A549 (cell line): ENCODE measurements at regions not wholly inside any gene's neighbourhood (a gene's known extent, or its start where the extent isn't known, plus 50 kb on each side); places are given as distances from the start of the nearest gene placed in this dataset.

ENCODE experiments used
- ATAC-seq, 2 experiments: fragments of 200-7000 bp in 1 of 2; fragments of >200 bp in 1 of 2; cut with Nextera tagmentation in 1 of 2; cut with Tn5 transposase in 1 of 2; 3 replicates each; pipeline versions ENCODE4 v1.8.0 to v1.9.1; 2018 to 2020; ENCODE audit warnings: mild to moderate bottlenecking in 1 of 2, moderate library complexity in 1 of 2
- CTCF ChIA-PET: fragments of 300-600 bp; sonication (Branson Sonifier 250); formaldehyde crosslinking; extraction: SDS; loops from one replicate; lab custom pipeline; 2021; ENCODE audit warnings: antibody characterized with exemption, inconsistent platforms; lab: Yijun Ruan, JAX
- POLR2A ChIA-PET: fragments of 350-600 bp; formaldehyde crosslinking; extraction: SDS; loops from one replicate; lab custom pipeline; 2021; ENCODE audit warnings: antibody characterized with exemption, inconsistent platforms; lab: Yijun Ruan, JAX
- DNase-seq, 2 experiments: peaks; one replicate each; pipeline versions ENCODE4 v3.0.0 to v3.0.0-alpha.2; 2011 to 2016; ENCODE audit warnings: low read depth in 1 of 2, low spot score in 1 of 2
- FAIRE-seq: peaks from 2 replicates; lab custom pipeline; 2011; peaks lifted over from hg19 to GRCh38; lab: Jason Lieb, UNC
- H3K27ac ChIP-seq, 2 experiments: fragments of >200 bp; sonication (Bioruptor Twin); formaldehyde crosslinking; 3 replicates each; pipeline ENCODE4 v1.5.1; 2016 to 2017
- H3K4me1 ChIP-seq: fragments of >200 bp; sonication (Bioruptor Twin); formaldehyde crosslinking; 3 replicates; pipeline ENCODE4 v1.6.1; 2016
- H3K4me2 ChIP-seq: fragments of >200 bp; sonication (Bioruptor Twin); formaldehyde crosslinking; 3 replicates; pipeline ENCODE4 v1.6.1; 2016
- H3K4me3 ChIP-seq: fragments of >200 bp; sonication (Bioruptor Twin); formaldehyde crosslinking; 3 replicates; pipeline ENCODE4 v1.5.1; 2016
- H3K9me3 ChIP-seq: fragments of >200 bp; sonication (Bioruptor Twin); formaldehyde crosslinking; 3 replicates; pipeline ENCODE4 v1.6.1; 2016
- EHMT2 ChIP-seq: fragments of 200-600 bp; sonication (generic); IDR thresholded peaks from 2 replicates; pipeline ENCODE4 v1.6.1; 2016; ENCODE audit warnings: antibody characterized with exemption, low read depth, mild to moderate bottlenecking, moderate library complexity
- HOXA7 ChIP-seq: fragments of 250-450 bp; sonication (Bioruptor Pico); IDR thresholded peaks from 2 replicates; pipeline ENCODE4 v1.5.0; 2020; ENCODE audit warnings: mild to moderate bottlenecking, moderate library complexity
- JUN ChIP-seq, 2 experiments: fragments of >200 bp; sonication (Bioruptor Twin); formaldehyde crosslinking; IDR thresholded peaks; 2 replicates in 1 of 2; 3 replicates in 1 of 2; pipeline ENCODE4 v1.6.1; 2016 to 2017
- JUNB ChIP-seq: fragments of >200 bp; sonication (Bioruptor Twin); formaldehyde crosslinking; IDR thresholded peaks from 2 replicates; pipeline ENCODE4 v1.6.1; 2016
- MAFK ChIP-seq: fragments of 450-650 bp; IDR thresholded peaks from 2 replicates; pipeline ENCODE4 v1.6.1; 2014; ENCODE audit not compliant: partially characterized antibody
- MAX ChIP-seq: IDR thresholded peaks from 2 replicates; pipeline ENCODE4 v1.6.1; 2012
- NFE2L2 ChIP-seq: fragments of 150-350 bp; conservative IDR thresholded peaks from 2 replicates; pipeline ENCODE4 v1.6.1; 2014; ENCODE audit warnings: low read length
- NPAS2 ChIP-seq: fragments of 250-450 bp; sonication (Bioruptor Pico); IDR thresholded peaks from 2 replicates; pipeline ENCODE4 v1.8.0; 2022; ENCODE audit warnings: mild to moderate bottlenecking, moderate library complexity, borderline replicate concordance
- POLR2AphosphoS2 ChIP-seq: conservative IDR thresholded peaks from 2 replicates; pipeline ENCODE4 v1.6.1; 2012; ENCODE audit warnings: low read length, improper control_type of control experiment, inconsistent platforms
- RAD21 ChIP-seq, 2 experiments: fragments of >200 bp in 1 of 2; sonication (Bioruptor Twin) in 1 of 2; formaldehyde crosslinking in 1 of 2; IDR thresholded peaks in 1 of 2; conservative IDR thresholded peaks in 1 of 2; 2 replicates in 1 of 2; 3 replicates in 1 of 2; pipeline ENCODE4 v1.6.1; 2012 to 2018; ENCODE audit warnings: inconsistent platforms in 1 of 2
- RARB ChIP-seq: fragments of 250-450 bp; sonication (Bioruptor Pico); IDR thresholded peaks from 2 replicates; pipeline ENCODE4 v1.8.0; 2021; ENCODE audit warnings: mild to moderate bottlenecking, moderate library complexity
- REST ChIP-seq: fragments of 200-600 bp; sonication (generic); IDR thresholded peaks from 2 replicates; pipeline ENCODE4 v1.6.1; 2016; ENCODE audit warnings: antibody characterized with exemption, mild to moderate bottlenecking, moderate library complexity
- RFX5 ChIP-seq: fragments of 450-650 bp; IDR thresholded peaks from 2 replicates; pipeline ENCODE4 v1.7.1; 2014; ENCODE audit warnings: antibody characterized with exemption, mild to moderate bottlenecking, moderate library complexity
- RNF2 ChIP-seq: fragments of 200-600 bp; sonication (generic); IDR thresholded peaks from 2 replicates; pipeline ENCODE4 v1.6.1; 2016; ENCODE audit warnings: low read depth, mild to moderate bottlenecking, antibody characterized with exemption, moderate library complexity, borderline replicate concordance
- TFCP2L1 ChIP-seq: fragments of 250-450 bp; sonication (Bioruptor Pico); IDR thresholded peaks from 2 replicates; pipeline ENCODE4 v1.5.0; 2021; ENCODE audit warnings: mild to moderate bottlenecking
- TP53 ChIP-seq: fragments of 250-450 bp; sonication (Bioruptor Pico); IDR thresholded peaks from 2 replicates; pipeline ENCODE4 v1.5.0; 2021; ENCODE audit warnings: mild to moderate bottlenecking, moderate library complexity
- ZSCAN20 ChIP-seq: fragments of 250-450 bp; sonication (Bioruptor Pico); IDR thresholded peaks from 2 replicates; pipeline ENCODE4 v1.8.0; 2022; ENCODE audit warnings: mild to moderate bottlenecking, moderate library complexity
- WGBS: methylation state at CpG from one replicate; pipeline ENCODE4 v1.1.6; 2017; ENCODE audit errors: missing lambda C conversion rate; 5-methylcytosine and 5-hydroxymethylcytosine counted together
- TF ChIP-seq, protein P1 (sequence below): fragments of 450-650 bp; IDR thresholded peaks from 2 replicates; pipeline ENCODE4 v1.6.1; 2014; ENCODE audit warnings: antibody characterized with exemption
- TF ChIP-seq, protein P2 (sequence below): fragments of 250-450 bp; sonication (Bioruptor Pico); IDR thresholded peaks from 2 replicates; pipeline ENCODE4 v1.5.0; 2020; ENCODE audit warnings: low read depth, mild to moderate bottlenecking, moderate library complexity
- TF ChIP-seq, protein P3 (sequence below): fragments of >200 bp; sonication (Bioruptor Twin); formaldehyde crosslinking; IDR thresholded peaks from 2 replicates; pipeline ENCODE4 v1.6.1; 2016
- TF ChIP-seq, protein P4 (sequence below): IDR thresholded peaks from 2 replicates; pipeline ENCODE4 v1.6.1; 2012; ENCODE audit warnings: low read depth, borderline replicate concordance
- TF ChIP-seq, protein P5 (sequence below): fragments of 150-350 bp; IDR thresholded peaks from 2 replicates; pipeline ENCODE4 v1.6.1; 2014; ENCODE audit warnings: low read depth, mild to moderate bottlenecking, low read length

- 53% methylated on average over 3 of the region's 3 CpGs for WGBS
- DNase-seq (no peak), ATAC-seq (no peak), FAIRE-seq (no peak)
- POLR2A ChIA-PET, result interaction anchor here (1.8 kb wide), 1 partner anchor 11 kb away, joined by 6 read pairs; no protein-coding TSS in a partner anchor
- H3K4me1 ChIP-seq, result peaks cover 13% of the 10 kb centered on the region; the same call in 1 of the 3 replicates
- 0 out of 6 replicates have a peak overlapping the region, but pooled peaks of 1 of the 2 experiments have one; percentile 1 for H3K27ac ChIP-seq
- peaks cover 12% of the 10 kb centered on the region; the same call in 2 of the 3 replicates for H3K9me3 ChIP-seq
- no peak for TF ChIP-seq MAFK
- TF ChIP-seq, protein P1, sequence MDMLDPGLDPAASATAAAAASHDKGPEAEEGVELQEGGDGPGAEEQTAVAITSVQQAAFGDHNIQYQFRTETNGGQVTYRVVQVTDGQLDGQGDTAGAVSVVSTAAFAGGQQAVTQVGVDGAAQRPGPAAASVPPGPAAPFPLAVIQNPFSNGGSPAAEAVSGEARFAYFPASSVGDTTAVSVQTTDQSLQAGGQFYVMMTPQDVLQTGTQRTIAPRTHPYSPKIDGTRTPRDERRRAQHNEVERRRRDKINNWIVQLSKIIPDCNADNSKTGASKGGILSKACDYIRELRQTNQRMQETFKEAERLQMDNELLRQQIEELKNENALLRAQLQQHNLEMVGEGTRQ, result 0 out of 2 replicates have a peak, but pooled peaks have one; percentile 34
- CTCF ChIA-PET, result interaction anchor here (0.9 to 1.6 kb wide), 4 partner anchors 9 to 110 kb away, joined by 3 to 4 read pairs (median 4); no protein-coding TSS in a partner anchor
- no peak overlapping the region for H3K4me2 ChIP-seq
- H3K4me3 ChIP-seq, result no peak overlapping the region
Observed at GRCh38 chr5:34574936-34575467, 81.1 kb upstream of the RAI14 start.

GRCh38 chr5:34576891-34577666 lies 79.0 kb upstream of the RAI14 start:
- Histone ChIP-seq H3K4me3 (no peak overlapping the region), H3K27ac (0 out of 6 replicates have a peak overlapping the region, but pooled peaks of 1 of the 2 experiments have one; percentile 13), H3K4me1 (no peaks in the 10 kb centered on the region), H3K4me2 (no peak overlapping the region), H3K9me3 (peaks cover 12% of the 10 kb centered on the region; the same call in 2 of the 3 replicates)
- ATAC-seq (no peak), DNase-seq (no peak), FAIRE-seq (no peak)
- WGBS, result 85% methylated on average over 11 of the region's 11 CpGs
- ChIA-PET CTCF (interaction anchor here (0.5 to 1.1 kb wide), 4 partner anchors 9 to 43 kb away, joined by 3 read pairs; no protein-coding TSS in a partner anchor), POLR2A (no interaction called here)
- TF ChIP-seq HOXA7 (CRISPR knock-in tag), result no peak

DNA sequence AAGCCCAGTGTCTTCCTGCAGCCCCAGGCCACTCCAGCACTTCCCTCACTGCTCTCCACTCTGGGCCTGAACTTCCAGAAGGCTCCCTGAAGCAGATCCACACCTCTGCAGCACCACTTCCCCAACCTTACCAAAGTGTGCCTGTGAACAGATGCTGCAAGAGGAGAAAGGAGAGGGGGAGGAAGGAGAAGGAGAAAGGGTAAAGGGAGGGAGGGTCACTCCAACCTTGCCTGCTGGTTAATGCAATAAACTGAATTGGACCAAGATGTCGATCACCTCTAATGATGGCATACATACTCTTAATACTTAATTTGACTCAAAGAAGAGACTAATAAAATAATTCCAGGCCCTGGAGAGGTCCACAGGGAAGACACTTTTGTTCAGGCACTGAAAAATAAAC lies 77.2 kb upstream of the RAI14 start:
- POLR2A ChIA-PET, result no interaction called here

More for the DNA sequence above, 77.2 kb upstream of the RAI14 start:
- Histone ChIP-seq H3K27ac (0 out of 6 replicates have a peak overlapping the region, but pooled peaks of 1 of the 2 experiments have one; percentile 25), H3K4me2 (no peak overlapping the region), H3K4me1 (peaks cover 10% of the 10 kb centered on the region; the same call in 1 of the 3 replicates), H3K4me3 (no peak overlapping the region), H3K9me3 (peaks cover 12% of the 10 kb centered on the region; the same call in 2 of the 3 replicates)
- TF ChIP-seq, protein P2, sequence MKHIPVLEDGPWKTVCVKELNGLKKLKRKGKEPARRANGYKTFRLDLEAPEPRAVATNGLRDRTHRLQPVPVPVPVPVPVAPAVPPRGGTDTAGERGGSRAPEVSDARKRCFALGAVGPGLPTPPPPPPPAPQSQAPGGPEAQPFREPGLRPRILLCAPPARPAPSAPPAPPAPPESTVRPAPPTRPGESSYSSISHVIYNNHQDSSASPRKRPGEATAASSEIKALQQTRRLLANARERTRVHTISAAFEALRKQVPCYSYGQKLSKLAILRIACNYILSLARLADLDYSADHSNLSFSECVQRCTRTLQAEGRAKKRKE (CRISPR knock-in tag), result no peak
- TF ChIP-seq ZSCAN20, result no peak
- TF ChIP-seq, protein P3, sequence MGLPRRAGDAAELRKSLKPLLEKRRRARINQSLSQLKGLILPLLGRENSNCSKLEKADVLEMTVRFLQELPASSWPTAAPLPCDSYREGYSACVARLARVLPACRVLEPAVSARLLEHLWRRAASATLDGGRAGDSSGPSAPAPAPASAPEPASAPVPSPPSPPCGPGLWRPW, result no peak
- TF ChIP-seq RARB (CRISPR knock-in tag), result no peak
- TF ChIP-seq RFX5, result no peak
- no peak for TF ChIP-seq REST
- TF ChIP-seq, protein P4, sequence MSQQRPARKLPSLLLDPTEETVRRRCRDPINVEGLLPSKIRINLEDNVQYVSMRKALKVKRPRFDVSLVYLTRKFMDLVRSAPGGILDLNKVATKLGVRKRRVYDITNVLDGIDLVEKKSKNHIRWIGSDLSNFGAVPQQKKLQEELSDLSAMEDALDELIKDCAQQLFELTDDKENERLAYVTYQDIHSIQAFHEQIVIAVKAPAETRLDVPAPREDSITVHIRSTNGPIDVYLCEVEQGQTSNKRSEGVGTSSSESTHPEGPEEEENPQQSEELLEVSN, result no peak
- no peak for TF ChIP-seq MAX
- no peak for TF ChIP-seq RAD21 (conservative IDR thresholded peaks at IDR 0.05 in 1 of 2, IDR thresholded peaks at IDR 0.05 in 1 of 2)
- no peak for TF ChIP-seq NPAS2 (CRISPR knock-in tag)
- TF ChIP-seq POLR2AphosphoS2, result no peak
- no peak for TF ChIP-seq TP53 (CRISPR knock-in tag)
- TF ChIP-seq JUNB, result no peak
- TF ChIP-seq, protein P5, sequence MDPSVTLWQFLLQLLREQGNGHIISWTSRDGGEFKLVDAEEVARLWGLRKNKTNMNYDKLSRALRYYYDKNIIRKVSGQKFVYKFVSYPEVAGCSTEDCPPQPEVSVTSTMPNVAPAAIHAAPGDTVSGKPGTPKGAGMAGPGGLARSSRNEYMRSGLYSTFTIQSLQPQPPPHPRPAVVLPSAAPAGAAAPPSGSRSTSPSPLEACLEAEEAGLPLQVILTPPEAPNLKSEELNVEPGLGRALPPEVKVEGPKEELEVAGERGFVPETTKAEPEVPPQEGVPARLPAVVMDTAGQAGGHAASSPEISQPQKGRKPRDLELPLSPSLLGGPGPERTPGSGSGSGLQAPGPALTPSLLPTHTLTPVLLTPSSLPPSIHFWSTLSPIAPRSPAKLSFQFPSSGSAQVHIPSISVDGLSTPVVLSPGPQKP, result no peak
- no peak for TF ChIP-seq NFE2L2
- TF ChIP-seq TFCP2L1 (CRISPR knock-in tag), result no peak
- TF ChIP-seq RNF2, result no peak
- no peak for TF ChIP-seq JUN (IDR thresholded peaks at IDR 0.05)
- TF ChIP-seq EHMT2, result no peak
- CTCF ChIA-PET, result interaction anchor here (1.4 kb wide), 1 partner anchor 317 kb away, joined by 3 read pairs; no protein-coding TSS in a partner anchor
- no peak for DNase-seq
- WGBS, result 81% methylated on average over 1 of the region's 1 CpG
- no peak for ATAC-seq
- no peak for FAIRE-seq
